Spinal cord (tissue), 9 donors: ENCODE measurements at regions not wholly inside any gene's neighbourhood (a gene's known extent, or its start where the extent isn't known, plus 50 kb on each side); places are given as distances from the start of the nearest gene placed in this dataset.
A peak's percentile ranks its signal among the peaks of the same experiment; 100 is the strongest.

Experiments used
- DNase-seq, 6 donors: peaks; one replicate each; pipeline versions ENCODE4 v3.0.0 to v3.0.0-alpha.2; 2013 to 2015; ENCODE audit warnings: low spot score in 6 of 6, low read depth in 4 of 6
- H3K27ac ChIP-seq: one replicate; pipeline ENCODE4 v1.5.1; 2013; ENCODE audit warnings: low read depth, low read length, control low read depth
- H3K27me3 ChIP-seq: one replicate; pipeline ENCODE4 v1.6.1; 2013; ENCODE audit warnings: low read length; ENCODE audit not compliant: control insufficient read depth, insufficient read depth
- H3K36me3 ChIP-seq: one replicate; pipeline ENCODE4 v1.6.1; 2013; ENCODE audit warnings: low read length; ENCODE audit not compliant: control insufficient read depth, insufficient read depth
- H3K4me1 ChIP-seq: one replicate; pipeline ENCODE4 v1.6.1; 2013; ENCODE audit warnings: low read length; ENCODE audit not compliant: control insufficient read depth, insufficient read depth
- H3K4me3 ChIP-seq: one replicate; pipeline ENCODE4 v1.5.1; 2013; ENCODE audit warnings: low read depth, low read length, control low read depth
- H3K9me3 ChIP-seq: one replicate; pipeline ENCODE4 v1.6.1; 2013; ENCODE audit warnings: low read length; ENCODE audit not compliant: control insufficient read depth, insufficient read depth
- WGBS: methylation state at CpG from one replicate; pipeline ENCODE4 v1.1.5; 2013; ENCODE audit warnings: missing lambda C conversion rate; ENCODE audit not compliant: insufficient coverage; 5-methylcytosine and 5-hydroxymethylcytosine counted together
- donor health status: healthy.

DNA sequence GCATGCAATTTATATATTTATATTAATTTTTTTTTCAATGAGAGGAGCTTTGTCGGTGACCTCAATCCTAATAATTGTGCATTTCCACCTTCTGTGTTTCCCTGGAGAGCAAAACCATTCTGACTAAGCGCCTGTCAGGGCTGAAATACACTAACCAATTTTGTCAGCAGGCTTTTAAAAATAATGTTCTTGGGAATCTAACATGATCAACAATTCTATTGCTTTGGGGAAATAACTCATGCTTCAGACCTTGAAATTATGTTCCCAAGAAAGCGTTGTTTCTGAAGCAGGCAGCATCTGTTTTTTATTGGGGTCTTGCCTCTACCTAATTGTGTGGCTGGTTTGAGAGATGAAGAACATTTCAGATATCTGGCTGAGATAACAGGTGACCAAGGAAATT lies 129.1 kb upstream of the ALKAL2 start:
- no CpG with 5 or more reads among the region's 3 CpGs for WGBS
- no peaks in the 10 kb centered on the region for H3K4me1 ChIP-seq

DNA sequence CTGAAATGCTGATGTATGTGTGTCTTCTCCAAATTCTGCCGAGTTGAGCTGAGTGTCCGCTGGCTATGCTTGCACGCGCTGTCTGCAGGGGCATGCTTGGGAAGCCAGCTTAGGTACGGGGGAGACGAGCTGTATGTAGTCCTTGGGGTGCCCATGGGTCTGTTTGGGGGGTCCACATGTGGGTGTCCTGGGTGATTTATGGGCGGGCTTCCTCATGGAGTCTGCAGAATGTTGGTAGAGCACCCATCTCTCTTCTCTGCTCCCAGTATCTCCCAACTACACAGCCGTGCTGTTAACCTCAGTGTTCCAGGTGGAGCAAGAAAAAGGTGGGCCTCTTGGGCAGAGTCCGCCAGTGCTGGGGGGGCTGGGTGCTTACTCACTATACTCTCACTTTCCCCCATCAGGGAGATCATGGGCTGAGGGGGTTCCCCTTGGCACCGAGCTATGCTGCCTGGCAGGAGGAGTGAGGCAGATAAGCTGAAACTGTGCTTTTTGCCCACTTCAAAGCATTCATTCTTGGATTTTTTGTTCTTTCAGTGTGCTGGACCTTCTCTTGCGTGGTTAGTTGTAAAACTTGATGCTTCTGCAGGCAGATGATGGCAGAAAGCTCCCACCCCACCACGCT lies 128.2 kb upstream of the ALKAL2 start:
- Histone ChIP-seq H3K36me3 (no peaks in the 10 kb centered on the region), H3K27ac (no peak overlapping the region), H3K27me3 (no peaks in the 10 kb centered on the region), H3K4me3 (no peak overlapping the region), H3K4me1 (no peaks in the 10 kb centered on the region), H3K9me3 (no peaks in the 10 kb centered on the region)
- WGBS, result 81% methylated on average over 8 of the region's 12 CpGs
- no peak for DNase-seq

More for the DNA sequence above, 129.1 kb upstream of the ALKAL2 start:
- H3K27me3 ChIP-seq, result no peaks in the 10 kb centered on the region
- DNase-seq, result peak in 1 of 6 donors; percentile 69
- H3K4me3 ChIP-seq, result no peak overlapping the region
- no peaks in the 10 kb centered on the region for H3K36me3 ChIP-seq
- no peaks in the 10 kb centered on the region for H3K9me3 ChIP-seq
- no peak overlapping the region for H3K27ac ChIP-seq

- DNase-seq, result no peak
- H3K4me1 ChIP-seq, result no peaks in the 10 kb centered on the region
- no peak overlapping the region for H3K27ac ChIP-seq
- 89% methylated on average over 4 of the region's 4 CpGs for WGBS
- H3K9me3 ChIP-seq, result no peaks in the 10 kb centered on the region
- no peaks in the 10 kb centered on the region for H3K36me3 ChIP-seq
- no peaks in the 10 kb centered on the region for H3K27me3 ChIP-seq
- H3K4me3 ChIP-seq, result no peak overlapping the region
These were observed 121.6 kb upstream of the ALKAL2 start for GRCh38 chr2:409523-409922.

GRCh38 chr2:407630-408029 lies 119.7 kb upstream of the ALKAL2 start:
- Histone ChIP-seq H3K9me3 (no peaks in the 10 kb centered on the region), H3K36me3 (no peaks in the 10 kb centered on the region), H3K27ac (no peak overlapping the region), H3K4me1 (no peaks in the 10 kb centered on the region), H3K27me3 (no peaks in the 10 kb centered on the region), H3K4me3 (no peak overlapping the region)
- no peak for DNase-seq
- 67% methylated on average over 8 of the region's 9 CpGs for WGBS

DNA sequence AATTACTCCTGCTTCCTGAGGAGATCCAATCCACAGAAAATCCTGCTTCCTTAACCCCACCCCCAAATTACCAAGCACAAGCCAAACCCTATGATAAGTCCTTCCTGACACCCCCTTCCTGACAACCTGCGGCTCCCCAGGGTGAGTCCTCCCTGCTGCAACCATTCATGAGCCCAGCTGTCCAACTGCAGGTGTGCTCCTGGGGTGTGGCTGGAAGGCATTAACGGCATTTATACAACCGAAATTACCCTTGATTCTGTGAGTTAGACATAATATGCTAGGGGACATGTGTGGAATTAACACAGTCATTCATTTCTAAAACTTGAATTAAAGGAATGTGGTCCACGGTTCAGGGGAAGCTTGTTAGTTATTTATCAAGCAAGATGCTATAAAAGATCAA lies 119.0 kb upstream of the ALKAL2 start:
- Histone ChIP-seq H3K9me3 (no peaks in the 10 kb centered on the region), H3K27me3 (no peaks in the 10 kb centered on the region), H3K36me3 (no peaks in the 10 kb centered on the region), H3K27ac (no peak overlapping the region), H3K4me1 (no peaks in the 10 kb centered on the region), H3K4me3 (no peak overlapping the region)
- DNase-seq, result no peak
- no CpG with 5 or more reads among the region's 4 CpGs for WGBS

DNA sequence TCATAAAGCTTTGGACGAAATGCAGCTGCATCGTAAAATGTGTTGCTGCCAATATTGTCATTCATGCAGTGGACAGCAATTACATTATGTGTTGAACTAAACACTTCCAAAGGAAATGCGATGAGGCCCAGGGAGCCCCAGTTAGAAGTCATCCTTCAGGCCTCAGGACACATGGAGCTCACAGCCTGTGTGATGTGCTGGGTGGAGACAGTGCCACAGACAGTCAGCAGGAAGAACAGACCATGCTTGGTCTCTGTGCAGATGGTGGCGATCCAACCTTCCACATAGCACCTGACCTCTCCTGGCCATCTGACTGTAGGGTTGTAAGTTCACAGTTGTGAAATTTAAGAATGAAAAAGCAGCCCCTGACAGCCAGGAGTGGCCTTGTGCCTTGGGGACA lies 118.3 kb upstream of the ALKAL2 start:
- Histone ChIP-seq H3K27me3 (no peaks in the 10 kb centered on the region), H3K4me1 (peaks cover 2% of the 10 kb centered on the region), H3K36me3 (no peaks in the 10 kb centered on the region), H3K27ac (no peak overlapping the region), H3K9me3 (no peaks in the 10 kb centered on the region), H3K4me3 (no peak overlapping the region)
- no peak for DNase-seq
- WGBS, result no CpG with 5 or more reads among the region's 4 CpGs

DNA sequence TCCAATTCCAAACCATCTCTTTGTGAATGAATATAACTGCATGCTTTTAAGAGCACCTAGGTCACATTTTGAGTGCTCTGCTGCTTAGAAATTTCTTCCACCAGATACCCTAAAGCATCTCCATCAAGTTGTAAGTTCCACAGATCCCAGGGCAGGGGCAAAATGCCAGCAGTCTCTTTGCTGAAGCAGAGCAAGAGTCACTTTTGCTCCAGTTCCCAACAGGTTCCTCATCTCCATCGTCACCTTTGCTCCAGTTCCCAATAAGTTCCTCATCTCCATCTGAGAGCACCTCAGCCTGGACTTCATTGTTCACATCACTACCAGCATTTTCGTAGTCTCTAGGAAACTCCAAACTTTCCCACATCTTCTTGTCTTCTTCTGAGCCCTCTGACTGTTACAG lies 116.7 kb upstream of the ALKAL2 start:
- no peak overlapping the region for H3K27ac ChIP-seq
- no peaks in the 10 kb centered on the region for H3K36me3 ChIP-seq
- H3K4me1 ChIP-seq, result peaks cover 6% of the 10 kb centered on the region
- H3K9me3 ChIP-seq, result no peaks in the 10 kb centered on the region
- no peak overlapping the region for H3K4me3 ChIP-seq
- no peaks in the 10 kb centered on the region for H3K27me3 ChIP-seq
- no peak for DNase-seq
- 95% methylated on average over 2 of the region's 2 CpGs for WGBS

GRCh38 chr2:403682-404081 lies 115.8 kb upstream of the ALKAL2 start:
- no peaks in the 10 kb centered on the region for H3K27me3 ChIP-seq
- no peak for DNase-seq
- no peaks in the 10 kb centered on the region for H3K9me3 ChIP-seq
- H3K4me3 ChIP-seq, result no peak overlapping the region
- H3K27ac ChIP-seq, result no peak overlapping the region
- peaks cover 6% of the 10 kb centered on the region for H3K4me1 ChIP-seq
- H3K36me3 ChIP-seq, result no peaks in the 10 kb centered on the region

DNA sequence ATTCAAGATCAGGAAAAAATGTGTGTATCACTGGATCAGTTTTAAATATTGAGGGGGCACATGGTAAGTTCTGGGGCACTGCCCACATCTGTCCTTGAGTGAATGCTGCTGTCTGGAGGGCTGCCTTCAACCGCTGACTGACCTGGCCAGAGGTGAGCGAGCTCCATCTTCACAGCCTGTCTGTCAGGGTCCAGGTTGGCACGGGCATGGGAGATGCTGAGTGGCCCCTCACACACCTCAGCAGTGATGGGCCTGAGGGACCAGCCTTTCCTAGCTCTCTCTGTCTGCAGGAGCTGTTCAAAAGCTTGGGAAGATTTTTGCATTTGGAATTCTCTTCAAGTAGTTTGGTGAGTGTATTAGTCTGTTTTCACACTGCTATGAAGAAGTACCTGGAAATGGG lies 114.8 kb upstream of the ALKAL2 start:
- Histone ChIP-seq H3K4me1 (peaks cover 6% of the 10 kb centered on the region), H3K27ac (no peak overlapping the region), H3K9me3 (no peaks in the 10 kb centered on the region), H3K27me3 (no peaks in the 10 kb centered on the region), H3K4me3 (no peak overlapping the region), H3K36me3 (no peaks in the 10 kb centered on the region)
- 87% methylated on average over 3 of the region's 3 CpGs for WGBS
- no peak for DNase-seq

- H3K9me3 ChIP-seq, result no peaks in the 10 kb centered on the region
- no peak overlapping the region for H3K27ac ChIP-seq
- no peak overlapping the region for H3K4me3 ChIP-seq
- peaks cover 6% of the 10 kb centered on the region for H3K4me1 ChIP-seq
- DNase-seq, result no peak
- H3K36me3 ChIP-seq, result no peaks in the 10 kb centered on the region
- 90% methylated on average over 2 of the region's 3 CpGs for WGBS
- no peaks in the 10 kb centered on the region for H3K27me3 ChIP-seq
These were observed 114.3 kb upstream of the ALKAL2 start for GRCh38 chr2:402206-402605.
